CD14-positive monocyte (primary cell): ENCODE measurements at regions not wholly inside any gene's neighbourhood (a gene's known extent, or its start where the extent isn't known, plus 50 kb on each side); places are given as distances from the start of the nearest gene placed in this dataset.

Source experiments
- DNase-seq, 3 donors: peaks; one replicate each; pipeline ENCODE4 v3.0.0-alpha.2; 2011 to 2022
- H2AFZ ChIP-seq: 2 replicates; pipeline ENCODE4 v1.6.0; 2012; ENCODE audit warnings: mild to moderate bottlenecking, low read depth, low read length, inconsistent platforms; ENCODE audit not compliant: insufficient read depth, poor library complexity, severe bottlenecking
- H3K27ac ChIP-seq, 2 donors: 1 replicate in 1 of 2; 2 replicates in 1 of 2; pipeline ENCODE4 v1.5.1; 2012 to 2013; ENCODE audit warnings: low read length in 2 of 2, control low read depth in 1 of 2, inconsistent platforms in 1 of 2, low read depth in 1 of 2, mild to moderate bottlenecking in 1 of 2
- H3K27me3 ChIP-seq, 2 donors: one replicate each; pipeline versions ENCODE4 v1.6.0 to v1.6.1; 2011 to 2013; ENCODE audit warnings: low read length in 2 of 2; ENCODE audit not compliant: control insufficient read depth in 2 of 2, insufficient read depth in 2 of 2
- H3K36me3 ChIP-seq, 2 donors: replicated peaks in 1 of 2; 1 replicate in 1 of 2; 2 replicates in 1 of 2; pipeline versions ENCODE4 v1.5.1 to v1.6.1; 2012 to 2013; ENCODE audit warnings: low read length in 2 of 2, control low read depth in 1 of 2, inconsistent platforms in 1 of 2, mild to moderate bottlenecking in 1 of 2; ENCODE audit not compliant: insufficient read depth in 2 of 2, control insufficient read depth in 1 of 2
- H3K4me1 ChIP-seq, 2 donors: 1 replicate in 1 of 2; 2 replicates in 1 of 2; pipeline versions ENCODE4 v1.5.1 to v1.6.1; 2012 to 2013; ENCODE audit warnings: low read length in 2 of 2, control low read depth in 1 of 2, inconsistent platforms in 1 of 2, mild to moderate bottlenecking in 1 of 2, moderate library complexity in 1 of 2; ENCODE audit not compliant: insufficient read depth in 2 of 2, control insufficient read depth in 1 of 2
- H3K4me2 ChIP-seq: replicated peaks from 2 replicates; pipeline ENCODE3; 2012; ENCODE audit warnings: low read length, moderate library complexity, mild to moderate bottlenecking; ENCODE audit not compliant: poor library complexity, severe bottlenecking; ENCODE audit errors: extremely low read depth
- H3K4me3 ChIP-seq, 3 experiments: fragments of 200-600 bp in 1 of 3; sonication (generic) in 1 of 3; replicated peaks in 1 of 3; 1 replicate in 2 of 3; 2 replicates in 1 of 3; pipeline ENCODE4 v1.5.1; 2011 to 2013; ENCODE audit warnings: low read length in 3 of 3, mild to moderate bottlenecking in 3 of 3, control low read depth in 2 of 3, low read depth in 2 of 3, inconsistent platforms in 1 of 3, moderate library complexity in 1 of 3
- H3K79me2 ChIP-seq: 2 replicates; pipeline ENCODE4 v1.6.0; 2012; ENCODE audit warnings: mild to moderate bottlenecking, control low read depth, inconsistent platforms, low read length, moderate library complexity; ENCODE audit not compliant: insufficient read depth
- H3K9ac ChIP-seq: 2 replicates; pipeline ENCODE4 v1.6.0; 2017; ENCODE audit warnings: low read length, mild to moderate bottlenecking; ENCODE audit not compliant: insufficient read depth, poor library complexity, severe bottlenecking
- H3K9me3 ChIP-seq, 2 donors: replicated peaks in 1 of 2; 1 replicate in 1 of 2; 2 replicates in 1 of 2; pipeline versions ENCODE4 v1.5.1 to v1.6.1; 2012 to 2013; ENCODE audit warnings: low read length in 2 of 2, control low read depth in 1 of 2; ENCODE audit not compliant: control insufficient read depth in 1 of 2, insufficient read depth in 1 of 2
- H4K20me1 ChIP-seq: 2 replicates; pipeline ENCODE4 v1.6.0; 2012; ENCODE audit warnings: mild to moderate bottlenecking, low read length, control low read depth, moderate library complexity; ENCODE audit not compliant: insufficient read depth
- H3K27ac Mint-ChIP-seq, 7 donors: one replicate each; pipeline ENCODE4 v1.8.0; 2020; ENCODE audit warnings: mild to moderate bottlenecking in 7 of 7, mixed read lengths in 7 of 7, moderate library complexity in 6 of 7, inconsistent platforms in 2 of 7
- H3K27me3 Mint-ChIP-seq, 3 donors: one replicate each; pipeline ENCODE4 v1.8.0; 2021 to 2022; ENCODE audit warnings: low read depth in 3 of 3, mild to moderate bottlenecking in 3 of 3, mixed read lengths in 3 of 3, moderate library complexity in 3 of 3, inconsistent platforms in 1 of 3
- H3K36me3 Mint-ChIP-seq, 2 donors: one replicate each; pipeline ENCODE4 v1.8.0; 2020; ENCODE audit warnings: mixed read lengths in 2 of 2, inconsistent platforms in 1 of 2, mild to moderate bottlenecking in 1 of 2
- H3K4me1 Mint-ChIP-seq: one replicate; pipeline ENCODE4 v1.8.0; 2020; ENCODE audit warnings: mild to moderate bottlenecking, mixed read lengths
- H3K4me3 Mint-ChIP-seq, 2 donors: one replicate each; pipeline ENCODE4 v1.8.0; 2020; ENCODE audit warnings: mild to moderate bottlenecking in 2 of 2, mixed read lengths in 2 of 2, moderate library complexity in 1 of 2
- H3K9me3 Mint-ChIP-seq, 7 donors: one replicate each; pipeline ENCODE4 v1.8.0; 2020 to 2022; ENCODE audit warnings: mixed read lengths in 7 of 7, mild to moderate bottlenecking in 6 of 7, moderate library complexity in 6 of 7, inconsistent platforms in 2 of 7
- CTCF ChIP-seq: fragments of 200-600 bp; IDR thresholded peaks from one replicate; pipeline ENCODE4 v1.8.0; 2022; ENCODE audit warnings: antibody characterized with exemption, mild to moderate bottlenecking
- WGBS: methylation state at CpG from one replicate; pipeline ENCODE4 v1.1.5; 2013; ENCODE audit warnings: missing lambda C conversion rate; ENCODE audit not compliant: insufficient coverage; 5-methylcytosine and 5-hydroxymethylcytosine counted together
- intact Hi-C, 2 donors: fragments of 100-400 bp; cut with micrococcal nuclease; formaldehyde crosslinking; loops; one replicate each; pipeline versions ENCODE4 v1.15.0 to v1.15.1; 2023

- H3K4me3 ChIP-seq, result no peak overlapping the region
- no peaks in the 10 kb centered on the region for H3K36me3 ChIP-seq
- Mint-ChIP-seq H3K9me3 (peaks cover 12 to 21% (median 18%) of the 10 kb centered on the region in 7 donors), H3K27me3 (no peaks in the 10 kb centered on the region), H3K36me3 (peaks cover 0 to 4% of the 10 kb centered on the region in 2 donors), H3K27ac (peak overlapping the region in 3 of 7 donors; percentile 35 to 63 (median 58)), H3K4me1 (peaks cover 50% of the 10 kb centered on the region), H3K4me3 (no peak overlapping the region)
- H3K9me3 ChIP-seq, result peaks cover 7 to 11% of the 10 kb centered on the region in 2 donors
- no peaks in the 10 kb centered on the region for H4K20me1 ChIP-seq
- H3K27me3 ChIP-seq, result no peaks in the 10 kb centered on the region
- peaks cover 63 to 74% of the 10 kb centered on the region in 2 donors for H3K4me1 ChIP-seq
- H2AFZ ChIP-seq, result no peak overlapping the region
- DNase-seq, result no peak
- TF ChIP-seq CTCF, result no peak
- WGBS, result 100% methylated on average over 1 of the region's 1 CpG
- H3K4me2 ChIP-seq, result no peak overlapping the region
- intact Hi-C loops, result no loop called here
- H3K9ac ChIP-seq, result no peak overlapping the region
- H3K27ac ChIP-seq, result peak overlapping the region in 1 of 2 donors; percentile 28
- H3K79me2 ChIP-seq, result no peaks in the 10 kb centered on the region
These were observed 55.2 kb upstream of the MRPS6 start for GRCh38 chr21:34018185-34018584.

- H3K27ac ChIP-seq, result no peak overlapping the region
These were observed 56.1 kb upstream of the MRPS6 start for GRCh38 chr21:34017039-34017961.

More at GRCh38 chr21:34017039-34017961, 56.1 kb upstream of the MRPS6 start:
- H3K4me2 ChIP-seq, result no peak overlapping the region
- peak in 1 of 3 donors; percentile 37 for DNase-seq
- H3K36me3 Mint-ChIP-seq, result peaks cover 0 to 4% of the 10 kb centered on the region in 2 donors
- peak overlapping the region in 3 of 7 donors; percentile 31 to 58 (median 42) for H3K27ac Mint-ChIP-seq
- WGBS, result 96% methylated on average over 4 of the region's 5 CpGs
- peaks cover 14 to 20% of the 10 kb centered on the region in 2 donors for H3K9me3 ChIP-seq
- H3K4me1 ChIP-seq, result peaks cover 54 to 65% of the 10 kb centered on the region in 2 donors
- H4K20me1 ChIP-seq, result no peaks in the 10 kb centered on the region
- H3K27me3 Mint-ChIP-seq, result no peaks in the 10 kb centered on the region
- no peak overlapping the region for H3K4me3 Mint-ChIP-seq
- no peak overlapping the region for H2AFZ ChIP-seq
- H3K27me3 ChIP-seq, result no peaks in the 10 kb centered on the region
- H3K9ac ChIP-seq, result no peak overlapping the region
- H3K36me3 ChIP-seq, result no peaks in the 10 kb centered on the region
- peaks cover 15 to 29% (median 26%) of the 10 kb centered on the region in 7 donors for H3K9me3 Mint-ChIP-seq
- no peak overlapping the region for H3K4me3 ChIP-seq
- intact Hi-C loops, result no loop called here
- no peaks in the 10 kb centered on the region for H3K79me2 ChIP-seq
- TF ChIP-seq CTCF, result no peak
- H3K4me1 Mint-ChIP-seq, result peaks cover 50% of the 10 kb centered on the region
